Sigmoid colon (tissue), 4 donors: ENCODE measurements at regions not wholly inside any gene's neighbourhood (a gene's known extent, or its start where the extent isn't known, plus 50 kb on each side); places are given as distances from the start of the nearest gene placed in this dataset.

Source experiments
- POLR2A ChIP-seq, 2 donors: fragments of 450-650 bp; IDR thresholded peaks; one replicate each; pipeline ENCODE4 v1.6.1; 2016; ENCODE audit warnings: antibody characterized with exemption in 2 of 2, mild to moderate bottlenecking in 2 of 2, moderate library complexity in 2 of 2
- POLR2AphosphoS5 ChIP-seq, 4 donors: sonication (generic); formaldehyde crosslinking; IDR thresholded peaks; one replicate each; pipeline ENCODE4 v1.6.1; 2017; ENCODE audit warnings: antibody characterized with exemption in 4 of 4
- TF ChIP-seq, protein P1 (sequence below), 4 experiments: fragments of 450-650 bp in 3 of 4; fragments of 200-600 bp in 1 of 4; IDR thresholded peaks; one replicate each; pipeline ENCODE4 v1.5.1; 2016 to 2019; ENCODE audit warnings: antibody characterized with exemption in 4 of 4, mild to moderate bottlenecking in 3 of 4, moderate library complexity in 2 of 4

DNA sequence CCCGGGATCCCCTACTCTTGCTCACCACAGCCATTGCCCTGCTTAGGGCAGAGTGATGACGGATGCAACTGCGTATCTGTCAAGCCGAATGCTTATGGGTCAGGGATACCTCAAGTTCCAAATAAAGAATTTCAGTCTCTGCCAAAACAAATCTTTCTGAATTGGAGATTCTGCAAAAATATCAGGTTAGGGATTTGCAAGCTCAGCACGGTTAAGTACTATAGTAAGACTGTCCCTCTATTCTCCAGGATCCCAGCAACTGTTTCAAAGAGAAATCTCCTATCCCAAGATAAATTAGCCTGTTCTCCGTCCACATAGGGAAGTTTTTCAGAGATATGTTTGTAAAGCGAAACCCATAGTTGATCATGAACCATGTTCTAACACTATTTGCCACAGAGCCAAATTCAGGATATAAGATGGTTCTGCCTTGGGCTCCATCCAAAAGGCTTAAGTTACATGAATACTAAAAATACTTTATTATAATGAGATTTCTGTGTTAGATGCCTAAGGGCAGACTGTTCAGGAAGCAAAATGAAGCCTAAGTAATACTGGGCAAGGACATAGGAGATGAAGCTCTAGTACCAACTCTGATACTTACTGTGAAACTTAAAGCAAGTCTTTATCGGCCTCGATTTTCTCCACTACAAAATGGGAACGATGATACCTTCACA, 100.1 kb upstream of the LPP start:
- TF ChIP-seq, protein P1, sequence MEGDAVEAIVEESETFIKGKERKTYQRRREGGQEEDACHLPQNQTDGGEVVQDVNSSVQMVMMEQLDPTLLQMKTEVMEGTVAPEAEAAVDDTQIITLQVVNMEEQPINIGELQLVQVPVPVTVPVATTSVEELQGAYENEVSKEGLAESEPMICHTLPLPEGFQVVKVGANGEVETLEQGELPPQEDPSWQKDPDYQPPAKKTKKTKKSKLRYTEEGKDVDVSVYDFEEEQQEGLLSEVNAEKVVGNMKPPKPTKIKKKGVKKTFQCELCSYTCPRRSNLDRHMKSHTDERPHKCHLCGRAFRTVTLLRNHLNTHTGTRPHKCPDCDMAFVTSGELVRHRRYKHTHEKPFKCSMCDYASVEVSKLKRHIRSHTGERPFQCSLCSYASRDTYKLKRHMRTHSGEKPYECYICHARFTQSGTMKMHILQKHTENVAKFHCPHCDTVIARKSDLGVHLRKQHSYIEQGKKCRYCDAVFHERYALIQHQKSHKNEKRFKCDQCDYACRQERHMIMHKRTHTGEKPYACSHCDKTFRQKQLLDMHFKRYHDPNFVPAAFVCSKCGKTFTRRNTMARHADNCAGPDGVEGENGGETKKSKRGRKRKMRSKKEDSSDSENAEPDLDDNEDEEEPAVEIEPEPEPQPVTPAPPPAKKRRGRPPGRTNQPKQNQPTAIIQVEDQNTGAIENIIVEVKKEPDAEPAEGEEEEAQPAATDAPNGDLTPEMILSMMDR (IDR thresholded peaks at IDR 0.05) = no peak
- no peak for TF ChIP-seq POLR2A (IDR thresholded peaks at IDR 0.05)
- no peak for TF ChIP-seq POLR2AphosphoS5 (IDR thresholded peaks at IDR 0.05)
